ENCODE measurements at regions not wholly inside any gene's neighbourhood (a gene's known extent, or its start where the extent isn't known, plus 50 kb on each side); places are given as distances from the start of the nearest gene placed in this dataset.

GRCh38 chr6:163818719-163819118 is 404.2 kb downstream of the QKI start:
- no peak for TF ChIP-seq REST (IDR thresholded peaks at IDR 0.05; ENCODE audit: insufficient read depth in 1 of 2, low read depth in 2 of 2, low read length in 2 of 2)
- no peak for TF ChIP-seq TAF1 (IDR thresholded peaks at IDR 0.05; ENCODE audit: borderline replicate concordance, insufficient read depth, low read length)
- TF ChIP-seq SIN3A (IDR thresholded peaks at IDR 0.05; ENCODE audit: borderline replicate concordance, insufficient read depth, low read length): no peak
- TF ChIP-seq POLR2AphosphoS5 (IDR thresholded peaks at IDR 0.05; ENCODE audit: low read depth, low read length): no peak
